GM18907 (cell line): ENCODE measurements at regions not wholly inside any gene's neighbourhood (a gene's known extent, or its start where the extent isn't known, plus 50 kb on each side); places are given as distances from the start of the nearest gene placed in this dataset.

Experiments
- ATAC-seq: cut with Tn5 transposase; IDR thresholded peaks from one replicate; pipeline ENCODE4 v1.9.1; 2021; ENCODE audit warnings: mild to moderate bottlenecking, moderate library complexity; ENCODE audit not compliant: unreplicated experiment

- no peak for ATAC-seq
Measured at GRCh38 chr14:96725232-96725631, 72.0 kb upstream of the VRK1 start.

- ATAC-seq: no peak
Measured at GRCh38 chr14:96727073-96727472, 70.1 kb upstream of the VRK1 start.

- ATAC-seq: no peak
Measured at GRCh38 chr14:96727491-96727890, 69.7 kb upstream of the VRK1 start.

- no peak for ATAC-seq
Measured at GRCh38 chr14:96727980-96728717, 69.0 kb upstream of the VRK1 start.

- no peak for ATAC-seq
Measured at GRCh38 chr14:96729889-96730288, 67.3 kb upstream of the VRK1 start.

GRCh38 chr14:96730386-96730785 lies 66.8 kb upstream of the VRK1 start:
- ATAC-seq: no peak

GRCh38 chr14:96734076-96734622 lies 63.0 kb upstream of the VRK1 start:
- no peak for ATAC-seq

- ATAC-seq: no peak
Measured at GRCh38 chr14:96735526-96735925, 61.7 kb upstream of the VRK1 start.

GRCh38 chr14:96736439-96736838 lies 60.7 kb upstream of the VRK1 start:
- ATAC-seq: no peak

- ATAC-seq: no peak
Measured at GRCh38 chr14:96737881-96738280, 59.3 kb upstream of the VRK1 start.

- ATAC-seq: no peak
Measured at GRCh38 chr14:96739200-96739910, 57.8 kb upstream of the VRK1 start.

- ATAC-seq: no peak
Measured at GRCh38 chr14:96741151-96741977, 55.8 kb upstream of the VRK1 start.

GRCh38 chr14:96744262-96744661 lies 52.9 kb upstream of the VRK1 start:
- no peak for ATAC-seq

GRCh38 chr14:96745500-96746051 lies 51.6 kb upstream of the VRK1 start:
- ATAC-seq: no peak

- no peak for ATAC-seq
Measured at GRCh38 chr14:96746101-96746500, 51.1 kb upstream of the VRK1 start.

GRCh38 chr14:96747006-96747405 lies 50.2 kb upstream of the VRK1 start:
- ATAC-seq: no peak
